VCaP (cell line): ENCODE measurements at regions not wholly inside any gene's neighbourhood (a gene's known extent, or its start where the extent isn't known, plus 50 kb on each side); places are given as distances from the start of the nearest gene placed in this dataset.

Experiments used
- H3K27ac ChIP-seq: fragments of 450-650 bp; 2 replicates; pipeline ENCODE4 v1.5.1; 2017
- CTCF ChIP-seq: fragments of 450-650 bp; conservative IDR thresholded peaks from 2 replicates; pipeline ENCODE4 v1.5.1; 2017; ENCODE audit warnings: mild to moderate bottlenecking, moderate library complexity

DNA sequence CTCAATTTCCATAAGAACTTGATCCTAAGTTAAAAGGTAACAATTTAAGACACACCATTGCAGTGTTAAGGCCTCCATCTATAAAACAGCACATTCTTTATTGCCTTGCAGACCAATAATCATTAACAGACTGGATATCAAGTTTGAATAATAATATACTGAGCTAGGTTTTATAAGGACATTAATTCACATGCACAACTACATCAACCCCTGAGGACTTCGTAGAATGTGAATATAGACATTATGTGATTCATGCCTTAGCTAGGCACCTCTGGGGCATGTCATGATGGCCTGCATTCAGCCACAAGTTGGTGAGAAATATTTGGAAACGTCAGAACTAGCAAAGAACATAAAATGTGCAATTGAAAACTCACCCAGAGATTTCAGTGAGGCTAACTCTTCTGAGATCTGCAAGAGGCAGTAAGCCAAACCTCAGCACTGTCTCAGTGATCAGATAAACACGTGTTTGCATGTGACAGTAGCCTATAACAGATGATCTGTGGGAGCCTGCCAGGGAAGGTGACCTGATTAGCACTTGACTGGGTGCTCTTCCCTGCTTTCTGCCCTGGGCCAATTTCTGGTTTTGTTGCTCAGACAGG, 492.2 kb downstream of the FLRT2 start:
- no peak for TF ChIP-seq CTCF
- H3K27ac ChIP-seq, result no peak overlapping the region

- no peak overlapping the region for H3K27ac ChIP-seq
- no peak for TF ChIP-seq CTCF
Measured at GRCh38 chr14:86020841-86021240, 490.9 kb downstream of the FLRT2 start.

DNA sequence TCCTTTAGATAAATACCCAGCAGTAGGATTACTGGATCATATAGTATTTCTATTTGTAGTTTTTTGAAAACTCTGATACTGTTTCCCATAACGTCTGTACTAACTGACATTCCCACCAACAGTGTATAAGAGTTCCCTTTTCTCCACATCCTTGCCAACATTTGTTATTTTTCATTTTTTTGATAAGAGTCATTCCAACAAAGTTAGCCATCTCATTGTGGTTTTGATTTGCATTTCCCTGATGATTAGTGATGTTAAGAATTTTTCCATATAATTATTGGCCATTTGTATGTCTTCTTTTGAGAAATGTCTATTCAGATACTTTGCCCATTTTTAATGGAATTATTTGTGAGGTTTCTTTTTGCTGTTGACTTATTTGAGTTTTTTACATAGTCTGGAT, 486.0 kb downstream of the FLRT2 start:
- H3K27ac ChIP-seq, result no peak overlapping the region
- TF ChIP-seq CTCF, result no peak

- no peak overlapping the region for H3K27ac ChIP-seq
- TF ChIP-seq CTCF, result no peak
Measured at GRCh38 chr14:86015511-86015910, 485.6 kb downstream of the FLRT2 start.

DNA sequence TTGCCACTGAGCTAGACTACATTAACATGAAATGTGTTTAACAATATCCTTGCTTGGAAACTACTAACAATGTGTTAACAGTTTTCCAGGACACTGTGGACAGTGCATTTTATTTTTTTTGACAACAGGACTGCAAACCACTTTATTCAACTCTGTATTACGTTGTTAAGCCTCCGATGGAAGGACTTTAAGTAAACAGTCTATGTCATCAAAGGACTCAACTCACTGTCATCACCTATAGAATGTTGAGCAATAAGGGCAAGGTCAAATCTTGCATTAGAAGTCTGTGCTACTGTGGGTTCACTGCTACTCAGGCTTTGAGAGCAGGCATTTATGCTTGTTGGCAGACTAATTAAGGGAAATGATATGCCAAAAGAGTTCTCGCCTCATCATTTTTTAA, 483.7 kb downstream of the FLRT2 start:
- no peak overlapping the region for H3K27ac ChIP-seq
- no peak for TF ChIP-seq CTCF

- no peak for TF ChIP-seq CTCF
Measured at GRCh38 chr14:86012461-86012860, 482.5 kb downstream of the FLRT2 start.

GRCh38 chr14:86003998-86004397, 474.1 kb downstream of the FLRT2 start:
- TF ChIP-seq CTCF, result no peak
- no peak overlapping the region for H3K27ac ChIP-seq

More at GRCh38 chr14:86012461-86012860, 482.5 kb downstream of the FLRT2 start:
- H3K27ac ChIP-seq, result no peak overlapping the region
